ENCODE measurements at regions not wholly inside any gene's neighbourhood (a gene's known extent, or its start where the extent isn't known, plus 50 kb on each side); places are given as distances from the start of the nearest gene placed in this dataset. TPM values are rescaled to one million over a fixed set of nuclear protein-coding genes. Genes with fewer than 3 reads are reported as not detected.

DNA sequence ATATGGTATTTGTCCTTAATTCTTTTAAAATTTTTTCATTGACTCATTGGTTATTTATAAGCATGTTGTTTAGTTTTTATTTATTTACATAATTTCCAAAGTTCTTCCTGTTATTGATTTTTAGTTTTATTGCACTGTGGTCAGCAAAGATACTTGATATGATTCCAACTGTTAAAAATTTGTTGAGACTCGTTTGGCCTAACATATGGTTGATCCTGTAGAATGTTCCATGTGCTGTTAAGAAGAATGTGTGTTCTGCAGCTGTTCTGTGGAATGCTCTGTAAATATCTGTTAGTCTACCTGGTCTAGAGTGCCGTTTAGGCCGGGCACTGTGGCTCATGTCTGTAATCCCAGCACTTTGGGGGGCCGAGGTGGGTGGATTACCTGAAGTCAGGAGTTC is 197.7 kb downstream of the CD109 start:
- no peak for DNase-seq (ENCODE audit: low read depth)

DNA sequence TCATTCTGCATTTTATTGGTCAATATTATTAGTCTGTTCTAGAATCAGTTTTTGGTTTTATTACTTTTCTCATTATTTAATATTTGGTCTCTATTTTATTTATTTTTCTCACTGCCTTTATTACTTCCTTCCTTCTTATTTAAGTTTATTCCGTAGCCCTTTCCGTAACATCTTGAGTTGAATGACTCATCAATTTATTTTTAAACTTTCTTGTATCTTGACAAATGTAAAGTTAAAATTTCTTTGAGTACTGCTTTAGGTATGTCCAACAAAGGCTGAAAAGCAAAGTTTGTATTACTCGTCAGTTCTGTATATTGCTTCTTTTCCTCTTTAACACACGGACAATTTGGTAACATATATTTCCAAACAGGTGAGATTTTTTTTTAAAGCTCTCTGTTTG is 192.0 kb downstream of the CD109 start:
- no peak for DNase-seq (ENCODE audit: low read depth)

DNA sequence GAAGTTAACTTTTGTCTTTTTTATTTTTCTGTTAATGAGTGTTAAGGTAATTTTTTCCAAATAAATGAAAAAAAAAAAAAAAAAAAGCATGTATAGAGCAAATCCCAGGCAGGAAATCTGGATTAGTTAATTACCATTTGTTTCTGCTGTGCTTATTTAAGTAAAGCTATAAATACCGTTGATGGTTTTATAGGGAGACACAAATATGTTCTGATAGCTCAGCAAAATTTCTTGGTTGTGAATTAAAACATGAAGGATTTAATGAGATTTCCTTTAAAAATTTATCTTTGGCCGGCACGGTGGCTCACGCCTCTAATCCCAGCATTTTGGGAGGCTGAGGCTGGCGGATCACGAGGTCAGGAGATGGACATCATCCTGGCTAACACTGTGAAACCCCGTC is 189.4 kb downstream of the CD109 start:
- DNase-seq (ENCODE audit: low read depth), result no peak

DNA sequence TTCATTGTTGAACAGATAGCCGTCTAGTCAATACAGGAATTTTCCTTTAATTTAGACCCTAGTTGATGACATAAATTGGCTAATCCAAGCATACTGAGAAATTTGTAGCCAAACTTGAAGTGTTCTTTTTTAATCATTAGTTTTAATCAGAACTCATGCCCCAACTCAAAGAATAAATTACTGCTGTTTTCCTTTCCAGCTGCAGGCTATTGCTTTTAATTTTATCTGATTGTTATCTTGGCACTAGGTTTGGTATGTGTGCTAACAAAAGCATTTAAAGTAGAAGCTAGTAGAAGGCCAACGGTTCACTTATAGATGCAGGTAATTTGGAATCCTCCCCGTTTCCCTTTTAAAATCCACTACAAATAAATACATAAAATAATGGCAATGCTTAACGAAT is 188.5 kb downstream of the CD109 start:
- no peak for DNase-seq (ENCODE audit: low read depth)

DNA sequence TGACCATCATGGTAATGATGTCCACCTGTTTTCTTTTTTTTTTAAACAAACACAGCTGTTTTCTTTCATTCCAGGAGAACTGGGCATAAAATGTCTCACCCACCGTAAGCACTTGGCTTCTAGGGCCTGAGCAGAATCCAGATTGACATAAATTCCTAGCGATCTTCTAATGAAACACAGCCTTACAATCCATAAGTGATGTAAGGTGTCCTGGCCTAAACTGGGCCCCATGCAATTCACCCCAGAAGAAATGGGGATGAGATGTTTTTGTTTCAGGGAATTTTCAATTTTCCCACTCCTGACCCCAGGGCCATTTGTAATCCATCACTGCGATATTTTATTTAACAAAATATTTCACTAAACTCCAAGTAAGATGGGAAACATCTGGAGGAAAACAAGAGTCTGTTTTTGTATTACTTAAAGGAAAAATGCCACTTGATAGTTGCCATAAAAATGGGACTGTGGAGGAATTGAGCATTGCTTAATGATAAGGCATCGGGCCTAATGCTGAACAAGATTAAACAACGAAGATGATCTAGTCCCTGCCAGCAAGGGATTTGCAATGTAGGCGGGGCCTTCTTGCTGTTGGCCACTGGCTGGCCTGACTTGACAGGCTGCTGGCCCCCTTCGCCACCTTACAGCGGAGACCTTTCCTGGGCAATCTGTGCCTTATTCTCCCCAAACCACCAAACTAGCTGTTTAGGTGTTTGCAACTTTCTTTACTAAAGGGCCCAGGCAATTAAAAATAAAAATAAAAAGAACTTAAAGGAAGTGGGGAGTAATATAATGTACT is 183.7 kb downstream of the CD109 start:
- no peak for DNase-seq (ENCODE audit: low read depth)

DNA sequence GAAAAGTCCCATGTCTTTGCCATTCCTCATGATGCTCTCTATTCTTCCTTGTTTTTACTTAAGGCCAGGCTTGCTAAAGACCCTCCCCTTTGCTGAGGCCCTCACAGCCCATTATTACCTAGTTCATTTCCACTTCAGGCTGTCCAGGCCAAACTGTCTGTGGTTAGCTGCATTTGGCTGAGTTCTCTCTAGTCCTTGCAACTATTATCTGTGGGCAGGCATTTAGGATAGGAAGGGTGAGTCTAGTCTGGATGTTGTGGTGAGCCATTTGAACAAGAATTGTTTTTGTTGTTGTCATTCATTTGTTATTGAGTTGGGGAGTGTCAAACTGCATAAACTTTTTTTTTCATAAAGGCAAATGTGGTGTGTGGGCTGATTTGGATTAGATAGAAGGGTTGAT is 182.4 kb downstream of the CD109 start:
- no peak for DNase-seq (ENCODE audit: low read depth)

Small RNAs in the stretch of these regions (small RNA-seq; reads per million reads assigned to genes)
- gene AL356277.1 (not detected), gene TXNP7 (not detected)

Measured in HT1080 (cell line).